Chondrocyte (in vitro differentiated cells): ENCODE measurements at regions not wholly inside any gene's neighbourhood (a gene's known extent, or its start where the extent isn't known, plus 50 kb on each side); places are given as distances from the start of the nearest gene placed in this dataset.

Experiments used
- DNase-seq: peaks from one replicate; pipeline ENCODE4 v3.0.0; 2021; ENCODE audit warnings: mixed read lengths, low spot score
- H3K27ac Mint-ChIP-seq: one replicate; pipeline ENCODE4 v1.8.0; 2021; ENCODE audit warnings: mild to moderate bottlenecking, moderate library complexity, mixed read lengths; ENCODE audit not compliant: unreplicated experiment
- H3K27me3 Mint-ChIP-seq: 2 replicates; pipeline ENCODE4 v1.8.0; 2021; ENCODE audit warnings: low read depth, mixed read lengths
- H3K36me3 Mint-ChIP-seq: 2 replicates; pipeline ENCODE4 v1.8.0; 2021; ENCODE audit warnings: low read depth, mixed read lengths
- H3K4me1 Mint-ChIP-seq: 2 replicates; pipeline ENCODE4 v1.8.0; 2021; ENCODE audit warnings: low read depth, mild to moderate bottlenecking, mixed read lengths
- H3K4me3 Mint-ChIP-seq: one replicate; pipeline ENCODE4 v1.8.0; 2021; ENCODE audit warnings: mild to moderate bottlenecking, moderate library complexity, mixed read lengths; ENCODE audit not compliant: unreplicated experiment
- H3K9me3 Mint-ChIP-seq: 2 replicates; pipeline ENCODE4 v1.8.0; 2021; ENCODE audit warnings: low read depth, mixed read lengths
- TF ChIP-seq, protein P1 (sequence below): fragments of 200-600 bp; sonication (generic); IDR thresholded peaks from 2 replicates; pipeline ENCODE4 v1.5.0; 2021; ENCODE audit warnings: antibody characterized with exemption, mild to moderate bottlenecking, moderate library complexity

DNA sequence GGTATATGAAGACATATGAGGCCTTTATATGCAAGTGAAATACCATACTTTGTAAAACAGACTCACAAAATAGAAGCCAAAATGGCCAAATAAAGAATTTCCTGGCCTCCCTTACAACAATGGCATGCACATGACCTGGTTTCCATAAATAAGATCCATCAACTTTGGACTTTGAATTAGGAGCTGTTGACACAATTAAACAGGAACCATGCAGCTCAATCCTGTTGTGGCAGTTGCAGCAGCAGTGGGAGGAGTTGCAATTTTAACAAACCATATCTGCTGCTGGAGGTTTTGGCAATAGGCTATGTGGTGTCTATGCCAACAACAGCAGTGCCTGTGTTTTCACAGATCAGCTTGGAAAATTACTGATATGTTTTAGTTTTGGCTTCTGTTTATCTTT lies 818.6 kb downstream of the FAM181B start:
- H3K36me3 Mint-ChIP-seq, result no peaks in the 10 kb centered on the region
- TF ChIP-seq, protein P1, sequence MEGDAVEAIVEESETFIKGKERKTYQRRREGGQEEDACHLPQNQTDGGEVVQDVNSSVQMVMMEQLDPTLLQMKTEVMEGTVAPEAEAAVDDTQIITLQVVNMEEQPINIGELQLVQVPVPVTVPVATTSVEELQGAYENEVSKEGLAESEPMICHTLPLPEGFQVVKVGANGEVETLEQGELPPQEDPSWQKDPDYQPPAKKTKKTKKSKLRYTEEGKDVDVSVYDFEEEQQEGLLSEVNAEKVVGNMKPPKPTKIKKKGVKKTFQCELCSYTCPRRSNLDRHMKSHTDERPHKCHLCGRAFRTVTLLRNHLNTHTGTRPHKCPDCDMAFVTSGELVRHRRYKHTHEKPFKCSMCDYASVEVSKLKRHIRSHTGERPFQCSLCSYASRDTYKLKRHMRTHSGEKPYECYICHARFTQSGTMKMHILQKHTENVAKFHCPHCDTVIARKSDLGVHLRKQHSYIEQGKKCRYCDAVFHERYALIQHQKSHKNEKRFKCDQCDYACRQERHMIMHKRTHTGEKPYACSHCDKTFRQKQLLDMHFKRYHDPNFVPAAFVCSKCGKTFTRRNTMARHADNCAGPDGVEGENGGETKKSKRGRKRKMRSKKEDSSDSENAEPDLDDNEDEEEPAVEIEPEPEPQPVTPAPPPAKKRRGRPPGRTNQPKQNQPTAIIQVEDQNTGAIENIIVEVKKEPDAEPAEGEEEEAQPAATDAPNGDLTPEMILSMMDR, result no peak
- H3K4me3 Mint-ChIP-seq, result no peak overlapping the region
- DNase-seq, result no peak
- H3K4me1 Mint-ChIP-seq, result no peaks in the 10 kb centered on the region
- H3K9me3 Mint-ChIP-seq, result no peaks in the 10 kb centered on the region
- no peak overlapping the region for H3K27ac Mint-ChIP-seq
- no peaks in the 10 kb centered on the region for H3K27me3 Mint-ChIP-seq

DNA sequence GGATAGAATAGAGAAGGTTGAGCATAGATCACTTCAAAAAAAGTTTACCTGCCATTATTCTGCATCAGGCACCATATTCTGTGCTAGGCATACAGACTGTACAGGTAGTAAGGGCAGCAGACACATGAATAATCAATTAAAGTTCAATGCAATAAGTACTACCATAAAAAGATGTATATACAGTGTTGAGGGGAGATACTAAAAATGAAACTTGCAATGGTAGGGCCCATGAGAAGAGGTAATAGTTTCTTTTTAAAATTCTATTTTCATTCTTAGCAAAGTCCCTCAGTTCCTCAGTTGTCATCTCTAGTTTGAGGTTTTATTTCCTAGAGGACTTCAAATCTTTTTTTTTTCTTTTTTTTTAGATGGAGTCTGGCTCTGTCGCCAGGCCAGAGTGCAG lies 819.9 kb downstream of the FAM181B start:
- H3K27ac Mint-ChIP-seq, result no peak overlapping the region
- H3K36me3 Mint-ChIP-seq, result no peaks in the 10 kb centered on the region
- no peaks in the 10 kb centered on the region for H3K27me3 Mint-ChIP-seq
- H3K4me1 Mint-ChIP-seq, result peaks cover under 1% of the 10 kb centered on the region
- no peak overlapping the region for H3K4me3 Mint-ChIP-seq
- DNase-seq, result no peak
- peaks cover under 1% of the 10 kb centered on the region for H3K9me3 Mint-ChIP-seq
- TF ChIP-seq, protein P1, result no peak

DNA sequence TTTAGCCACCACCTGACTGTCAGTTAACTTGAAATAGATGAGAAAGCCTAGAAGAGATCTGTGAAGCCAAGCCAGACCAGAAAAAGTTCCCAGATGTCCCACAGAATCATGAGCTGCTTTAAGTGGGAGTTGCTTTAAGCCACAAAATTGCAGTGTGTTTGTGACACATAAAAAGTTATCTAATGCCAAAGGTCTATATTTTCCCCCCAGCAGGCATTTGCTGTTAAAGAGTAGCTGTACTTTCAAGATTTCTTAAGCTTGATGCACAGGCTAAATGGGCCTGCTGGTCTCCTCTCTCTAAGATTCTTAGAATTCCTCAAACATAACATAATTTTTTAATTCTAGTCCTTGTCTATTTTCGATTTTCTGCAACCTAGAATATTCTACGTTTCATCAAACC lies 825.7 kb downstream of the FAM181B start:
- Mint-ChIP-seq H3K9me3 (peaks cover 4% of the 10 kb centered on the region), H3K4me1 (peaks cover 13% of the 10 kb centered on the region), H3K27ac (no peak overlapping the region), H3K27me3 (peaks cover 7% of the 10 kb centered on the region), H3K36me3 (no peaks in the 10 kb centered on the region), H3K4me3 (no peak overlapping the region)
- DNase-seq, result no peak
- TF ChIP-seq, protein P1, result no peak

GRCh38 chr11:81899156-81899555 lies 834.5 kb downstream of the FAM181B start:
- H3K36me3 Mint-ChIP-seq, result peaks cover 2% of the 10 kb centered on the region
- no peak overlapping the region for H3K27ac Mint-ChIP-seq
- DNase-seq, result no peak
- H3K4me3 Mint-ChIP-seq, result no peak overlapping the region
- no peaks in the 10 kb centered on the region for H3K4me1 Mint-ChIP-seq
- no peaks in the 10 kb centered on the region for H3K9me3 Mint-ChIP-seq
- peaks cover 7% of the 10 kb centered on the region for H3K27me3 Mint-ChIP-seq
- TF ChIP-seq, protein P1, result no peak

GRCh38 chr11:81897639-81898038 lies 836.0 kb downstream of the FAM181B start:
- no peaks in the 10 kb centered on the region for H3K9me3 Mint-ChIP-seq
- no peak for DNase-seq
- peaks cover 2% of the 10 kb centered on the region for H3K27me3 Mint-ChIP-seq
- no peak overlapping the region for H3K27ac Mint-ChIP-seq
- H3K4me1 Mint-ChIP-seq, result no peaks in the 10 kb centered on the region
- H3K4me3 Mint-ChIP-seq, result no peak overlapping the region
- TF ChIP-seq, protein P1, result no peak
- peaks cover 2% of the 10 kb centered on the region for H3K36me3 Mint-ChIP-seq
